ENCODE measurements at regions not wholly inside any gene's neighbourhood (a gene's known extent, or its start where the extent isn't known, plus 50 kb on each side); places are given as distances from the start of the nearest gene placed in this dataset.

- H3K27ac ChIP-seq, result no peak overlapping the region
- no peak for TF ChIP-seq POLR2A (IDR thresholded peaks at IDR 0.05)
- no peak for TF ChIP-seq CTCF (IDR thresholded peaks at IDR 0.05)
- no peaks in the 10 kb centered on the region for H3K4me1 ChIP-seq
- no peak for DNase-seq
- 46 to 70% methylated on average over 1 of the region's 1 CpG for WGBS, 2 donors
- intact Hi-C loops (cut with DNase I), result no loop called here
- H3K36me3 ChIP-seq (replicated peaks in 1 of 2; ENCODE audit: insufficient read depth in 1 of 2, low read depth in 2 of 2), result no peaks in the 10 kb centered on the region
- H3K27me3 ChIP-seq, result no peaks in the 10 kb centered on the region
- H3K9me3 ChIP-seq, result no peaks in the 10 kb centered on the region
- no peak overlapping the region for H3K4me3 ChIP-seq
- ATAC-seq, result no peak
Observed at GRCh38 chr3:163927521-163927920, 1150.8 kb downstream of the SI start.

GRCh38 chr3:163924600-163924999 lies 1153.7 kb downstream of the SI start:
- ATAC-seq (no peak), DNase-seq (no peak)
- H3K4me1 ChIP-seq, result no peaks in the 10 kb centered on the region
- 21 to 38% methylated on average over 6 of the region's 6 CpGs for WGBS, 2 donors
- intact Hi-C loops (cut with DNase I), result no loop called here
- H3K36me3 ChIP-seq (replicated peaks in 1 of 2; ENCODE audit: insufficient read depth in 1 of 2, low read depth in 2 of 2), result no peaks in the 10 kb centered on the region
- H3K4me3 ChIP-seq, result no peak overlapping the region
- no peaks in the 10 kb centered on the region for H3K27me3 ChIP-seq
- H3K27ac ChIP-seq, result no peak overlapping the region
- H3K9me3 ChIP-seq, result no peaks in the 10 kb centered on the region
- no peak for TF ChIP-seq POLR2A (IDR thresholded peaks at IDR 0.05)
- TF ChIP-seq CTCF (IDR thresholded peaks at IDR 0.05), result no peak

- H3K9me3 ChIP-seq, result no peaks in the 10 kb centered on the region
- no peak for ATAC-seq
- H3K4me3 ChIP-seq, result no peak overlapping the region
- H3K36me3 ChIP-seq (replicated peaks in 1 of 2; ENCODE audit: insufficient read depth in 1 of 2, low read depth in 2 of 2), result no peaks in the 10 kb centered on the region
- H3K27me3 ChIP-seq, result no peaks in the 10 kb centered on the region
- no peak for DNase-seq
- no peak for TF ChIP-seq POLR2A (IDR thresholded peaks at IDR 0.05)
- TF ChIP-seq CTCF (IDR thresholded peaks at IDR 0.05), result no peak
- WGBS, 2 donors, result 58 to 65% methylated on average over 1 of the region's 1 CpG
- no peaks in the 10 kb centered on the region for H3K4me1 ChIP-seq
- no peak overlapping the region for H3K27ac ChIP-seq
- intact Hi-C loops (cut with DNase I), result loop anchor here (10.0 kb wide), 1 partner anchor 1266 kb away; no protein-coding TSS in a partner anchor
Observed at GRCh38 chr3:163919154-163919553, 1159.1 kb downstream of the SI start.

GRCh38 chr3:163916596-163917560 lies 1161.4 kb downstream of the SI start:
- no peak overlapping the region for H3K27ac ChIP-seq
- peak in 6 of 7 experiments; percentile 7 to 59 (median 46) for TF ChIP-seq CTCF (IDR thresholded peaks at IDR 0.05)
- no peak for TF ChIP-seq POLR2A (IDR thresholded peaks at IDR 0.05)
- H3K9me3 ChIP-seq, result no peaks in the 10 kb centered on the region
- ATAC-seq (no peak), DNase-seq (peak; percentile 12 to 37 (median 14))
- intact Hi-C loops (cut with DNase I), result loop anchor here (10.0 kb wide), 1 partner anchor 1268 kb away; no protein-coding TSS in a partner anchor
- WGBS, 2 donors, result 70 to 79% methylated on average over 4 of the region's 4 CpGs
- H3K4me3 ChIP-seq, result no peak overlapping the region
- H3K36me3 ChIP-seq (replicated peaks in 1 of 2; ENCODE audit: insufficient read depth in 1 of 2, low read depth in 2 of 2), result no peaks in the 10 kb centered on the region
- H3K27me3 ChIP-seq, result no peaks in the 10 kb centered on the region
- H3K4me1 ChIP-seq, result no peaks in the 10 kb centered on the region
